ENCODE measurements at regions not wholly inside any gene's neighbourhood (a gene's known extent, or its start where the extent isn't known, plus 50 kb on each side); places are given as distances from the start of the nearest gene placed in this dataset.

GRCh38 chr15:46441294-46442062, 806.6 kb downstream of the SQOR start:
- H3K27me3 ChIP-seq, result no peaks in the 10 kb centered on the region
- WGBS, 4 donors, result 68 to 74% (median 70%) methylated on average over 4 of the region's 4 CpGs
- intact Hi-C loops (cut with DNase I), result no loop called here

GRCh38 chr15:46442184-46442583, 807.4 kb downstream of the SQOR start:
- H3K36me3 ChIP-seq (replicated peaks in 1 of 2), result no peaks in the 10 kb centered on the region
- DNase-seq, result peak in 1 of 7 donors; percentile 1
- no peaks in the 10 kb centered on the region for H3K9me3 ChIP-seq (replicated peaks in 1 of 3)
- H3K4me1 ChIP-seq (replicated peaks in 1 of 2), result no peaks in the 10 kb centered on the region
- H3K27ac ChIP-seq, result no peak overlapping the region
- TF ChIP-seq POLR2A (IDR thresholded peaks at IDR 0.05) (no peak), CTCF (IDR thresholded peaks at IDR 0.05) (no peak)
- no peaks in the 10 kb centered on the region for H3K27me3 ChIP-seq
- WGBS, 4 donors, result 51 to 67% (median 56%) methylated on average over 5 of the region's 5 CpGs
- H3K4me3 ChIP-seq, result no peak overlapping the region
- intact Hi-C loops (cut with DNase I), result no loop called here

More at GRCh38 chr15:46441294-46442062, 806.6 kb downstream of the SQOR start:
- Histone ChIP-seq H3K27ac (no peak overlapping the region), H3K36me3 (replicated peaks in 1 of 2) (no peaks in the 10 kb centered on the region), H3K4me1 (replicated peaks in 1 of 2) (no peaks in the 10 kb centered on the region), H3K9me3 (replicated peaks in 1 of 3) (no peaks in the 10 kb centered on the region), H3K4me3 (no peak overlapping the region)
- DNase-seq, result no peak
- TF ChIP-seq CTCF (IDR thresholded peaks at IDR 0.05) (no peak), POLR2A (IDR thresholded peaks at IDR 0.05) (no peak)

- no peaks in the 10 kb centered on the region for H3K27me3 ChIP-seq
- H3K4me3 ChIP-seq, result no peak overlapping the region
- no peak overlapping the region for H3K27ac ChIP-seq
- TF ChIP-seq CTCF (IDR thresholded peaks at IDR 0.05) (no peak), POLR2A (IDR thresholded peaks at IDR 0.05) (no peak)
- WGBS, 4 donors, result 68 to 91% (median 81%) methylated on average over 1 of the region's 1 CpG
- intact Hi-C loops (cut with DNase I), result no loop called here
- no peak for DNase-seq
- H3K4me1 ChIP-seq (replicated peaks in 1 of 2), result no peaks in the 10 kb centered on the region
- no peaks in the 10 kb centered on the region for H3K36me3 ChIP-seq (replicated peaks in 1 of 2)
- H3K9me3 ChIP-seq (replicated peaks in 1 of 3), result no peaks in the 10 kb centered on the region
Measured at GRCh38 chr15:46442901-46443590, 808.2 kb downstream of the SQOR start.

GRCh38 chr15:46450112-46450809, 815.4 kb downstream of the SQOR start:
- no peaks in the 10 kb centered on the region for H3K36me3 ChIP-seq (replicated peaks in 1 of 2)
- TF ChIP-seq POLR2A (IDR thresholded peaks at IDR 0.05), result no peak
- TF ChIP-seq CTCF (IDR thresholded peaks at IDR 0.05), result no peak
- H3K27me3 ChIP-seq, result no peaks in the 10 kb centered on the region
- WGBS, 4 donors, result 43 to 54% (median 49%) methylated on average over 7 of the region's 7 CpGs
- DNase-seq, result no peak
- intact Hi-C loops (cut with DNase I), result no loop called here
- no peaks in the 10 kb centered on the region for H3K9me3 ChIP-seq (replicated peaks in 1 of 3)
- no peaks in the 10 kb centered on the region for H3K4me1 ChIP-seq (replicated peaks in 1 of 2)
- H3K4me3 ChIP-seq, result no peak overlapping the region
- H3K27ac ChIP-seq, result no peak overlapping the region

Measured in adrenal gland (tissue), 9 donors.